MM.1S (cell line): ENCODE measurements at regions not wholly inside any gene's neighbourhood (a gene's known extent, or its start where the extent isn't known, plus 50 kb on each side); places are given as distances from the start of the nearest gene placed in this dataset.

ENCODE experiments used
- EZH2 ChIP-seq: fragments of 300-600 bp; sonication (generic); optimal IDR thresholded peaks from 2 replicates; pipeline ENCODE3; 2017; ENCODE audit warnings: low read depth, mild to moderate bottlenecking, antibody characterized with exemption, low read length, mixed read lengths
- EZH2phosphoT487 ChIP-seq: fragments of 300-600 bp; sonication (generic); IDR thresholded peaks from 2 replicates; pipeline ENCODE4 v1.6.1; 2018; ENCODE audit warnings: antibody characterized with exemption, low read length
- TF ChIP-seq, protein P1 (sequence below): fragments of 300-600 bp; sonication (generic); IDR thresholded peaks from 2 replicates; pipeline ENCODE4 v1.5.1; 2016; ENCODE audit warnings: antibody characterized with exemption, low read length, mixed read lengths

DNA sequence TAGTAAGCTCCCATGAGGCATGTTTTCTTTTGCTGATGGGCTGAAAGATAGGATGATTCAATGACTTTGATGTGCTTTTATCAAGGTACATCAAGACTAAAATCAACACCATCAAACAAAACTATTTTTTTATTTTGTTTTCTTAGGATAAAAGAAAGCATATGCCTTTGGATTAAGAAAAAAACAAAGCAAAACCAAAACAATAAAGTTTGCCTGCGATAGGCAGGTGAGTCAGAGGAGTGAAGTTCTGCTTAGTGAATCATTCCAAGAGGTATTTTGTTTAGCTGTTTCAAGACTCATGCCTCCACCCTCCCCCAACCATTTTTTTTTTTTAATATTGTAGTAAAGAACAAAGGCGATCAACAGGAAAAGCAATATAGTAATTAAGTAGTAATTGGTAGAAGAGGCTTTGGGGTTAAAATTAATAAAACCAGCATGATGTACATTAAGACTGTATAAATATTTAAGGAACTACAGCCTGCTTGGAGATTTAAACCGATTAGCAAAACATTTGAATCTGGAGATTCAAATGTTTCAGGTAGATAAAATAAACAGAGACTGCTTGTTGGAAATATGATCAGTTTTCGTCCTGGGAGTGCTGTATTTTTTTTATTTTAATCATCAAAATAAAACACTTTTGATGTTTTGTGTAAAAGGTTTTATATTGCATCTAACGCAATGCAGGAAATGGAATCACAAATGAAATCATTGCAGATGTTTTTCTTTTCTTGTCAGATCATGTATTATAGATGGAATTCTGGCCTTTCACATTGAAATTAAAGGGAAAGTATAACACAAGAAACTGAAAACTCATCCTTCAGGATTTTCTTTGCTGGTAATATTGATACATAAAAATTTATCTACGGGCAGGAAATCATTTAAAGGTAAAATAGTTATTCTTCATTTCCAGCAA lies 482.3 kb upstream of the MANEA start:
- TF ChIP-seq, protein P1, sequence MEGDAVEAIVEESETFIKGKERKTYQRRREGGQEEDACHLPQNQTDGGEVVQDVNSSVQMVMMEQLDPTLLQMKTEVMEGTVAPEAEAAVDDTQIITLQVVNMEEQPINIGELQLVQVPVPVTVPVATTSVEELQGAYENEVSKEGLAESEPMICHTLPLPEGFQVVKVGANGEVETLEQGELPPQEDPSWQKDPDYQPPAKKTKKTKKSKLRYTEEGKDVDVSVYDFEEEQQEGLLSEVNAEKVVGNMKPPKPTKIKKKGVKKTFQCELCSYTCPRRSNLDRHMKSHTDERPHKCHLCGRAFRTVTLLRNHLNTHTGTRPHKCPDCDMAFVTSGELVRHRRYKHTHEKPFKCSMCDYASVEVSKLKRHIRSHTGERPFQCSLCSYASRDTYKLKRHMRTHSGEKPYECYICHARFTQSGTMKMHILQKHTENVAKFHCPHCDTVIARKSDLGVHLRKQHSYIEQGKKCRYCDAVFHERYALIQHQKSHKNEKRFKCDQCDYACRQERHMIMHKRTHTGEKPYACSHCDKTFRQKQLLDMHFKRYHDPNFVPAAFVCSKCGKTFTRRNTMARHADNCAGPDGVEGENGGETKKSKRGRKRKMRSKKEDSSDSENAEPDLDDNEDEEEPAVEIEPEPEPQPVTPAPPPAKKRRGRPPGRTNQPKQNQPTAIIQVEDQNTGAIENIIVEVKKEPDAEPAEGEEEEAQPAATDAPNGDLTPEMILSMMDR, result no peak
- TF ChIP-seq EZH2 (no peak), EZH2phosphoT487 (no peak)
